ENCODE measurements at regions not wholly inside any gene's neighbourhood (a gene's known extent, or its start where the extent isn't known, plus 50 kb on each side); places are given as distances from the start of the nearest gene placed in this dataset.

GRCh38 chr3:24605511-24606028 lies 110.9 kb upstream of the THRB start:
- no peak overlapping the region for H3K4me3 ChIP-seq (ENCODE audit: low read depth, low read length)
- TF ChIP-seq, protein P1, sequence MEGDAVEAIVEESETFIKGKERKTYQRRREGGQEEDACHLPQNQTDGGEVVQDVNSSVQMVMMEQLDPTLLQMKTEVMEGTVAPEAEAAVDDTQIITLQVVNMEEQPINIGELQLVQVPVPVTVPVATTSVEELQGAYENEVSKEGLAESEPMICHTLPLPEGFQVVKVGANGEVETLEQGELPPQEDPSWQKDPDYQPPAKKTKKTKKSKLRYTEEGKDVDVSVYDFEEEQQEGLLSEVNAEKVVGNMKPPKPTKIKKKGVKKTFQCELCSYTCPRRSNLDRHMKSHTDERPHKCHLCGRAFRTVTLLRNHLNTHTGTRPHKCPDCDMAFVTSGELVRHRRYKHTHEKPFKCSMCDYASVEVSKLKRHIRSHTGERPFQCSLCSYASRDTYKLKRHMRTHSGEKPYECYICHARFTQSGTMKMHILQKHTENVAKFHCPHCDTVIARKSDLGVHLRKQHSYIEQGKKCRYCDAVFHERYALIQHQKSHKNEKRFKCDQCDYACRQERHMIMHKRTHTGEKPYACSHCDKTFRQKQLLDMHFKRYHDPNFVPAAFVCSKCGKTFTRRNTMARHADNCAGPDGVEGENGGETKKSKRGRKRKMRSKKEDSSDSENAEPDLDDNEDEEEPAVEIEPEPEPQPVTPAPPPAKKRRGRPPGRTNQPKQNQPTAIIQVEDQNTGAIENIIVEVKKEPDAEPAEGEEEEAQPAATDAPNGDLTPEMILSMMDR (IDR thresholded peaks at IDR 0.05; ENCODE audit: low read depth, low read length) = no peak
- in situ Hi-C loops (cut with HindIII; ENCODE audit: low sequenced_read_pairs) = no loop called here
- DNase-seq (ENCODE audit: low read depth, low spot score) = no peak

DNA sequence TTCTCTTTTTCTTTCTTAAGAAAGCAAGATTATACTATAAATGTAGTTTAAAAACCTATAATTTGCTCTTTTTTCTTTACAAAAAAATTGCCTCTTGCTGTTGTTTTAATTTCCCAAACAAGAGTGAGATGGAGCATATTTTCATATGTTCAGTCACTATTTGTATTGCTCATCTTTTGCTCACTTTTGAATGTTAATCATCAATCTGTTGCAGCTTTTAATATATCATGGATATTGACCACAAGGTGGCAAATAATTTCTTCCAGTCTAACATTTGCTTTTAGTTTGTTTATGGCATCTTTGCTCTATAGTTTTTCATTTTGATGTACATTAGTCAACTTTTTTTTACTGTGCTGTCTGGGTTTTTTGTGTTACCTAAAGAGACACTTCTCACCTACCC lies 112.6 kb upstream of the THRB start:
- TF ChIP-seq, protein P1 (IDR thresholded peaks at IDR 0.05; ENCODE audit: low read depth, low read length) = no peak
- in situ Hi-C loops (cut with HindIII; ENCODE audit: low sequenced_read_pairs) = no loop called here
- no peak for DNase-seq (ENCODE audit: low read depth, low spot score)
- no peak overlapping the region for H3K4me3 ChIP-seq (ENCODE audit: low read depth, low read length)

DNA sequence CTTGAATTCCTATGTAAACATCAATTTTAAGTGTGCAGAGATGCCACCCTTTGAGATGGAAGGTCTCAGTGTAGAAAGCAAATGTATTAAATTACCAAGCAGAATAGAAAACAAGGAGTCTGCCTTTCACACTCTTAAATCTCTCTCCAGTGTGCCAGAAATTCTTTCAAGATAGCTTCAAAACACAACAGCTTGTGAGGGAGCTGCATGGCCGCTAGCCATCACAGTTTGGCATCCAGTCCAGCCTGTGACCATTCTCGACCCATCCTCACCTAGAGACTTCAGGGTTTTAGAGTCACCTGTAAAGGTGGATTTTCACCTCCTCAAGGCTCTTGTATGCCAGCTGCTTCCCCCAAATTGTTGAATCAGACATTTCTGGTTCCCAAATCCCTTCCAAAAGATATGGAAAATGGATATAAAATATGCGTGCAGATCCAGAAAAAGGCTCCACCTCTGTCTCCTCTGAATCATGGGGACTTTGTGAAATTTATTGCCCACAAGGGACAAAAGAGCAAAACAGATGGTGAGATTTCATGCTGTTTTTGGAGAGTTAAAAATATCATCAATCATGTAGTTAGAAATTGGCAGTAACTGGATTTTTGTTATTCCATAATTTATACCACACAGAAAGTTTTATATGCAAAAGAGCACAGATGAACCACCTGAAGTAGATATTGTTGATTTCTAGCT lies 114.2 kb upstream of the THRB start:
- in situ Hi-C loops (cut with HindIII; ENCODE audit: low sequenced_read_pairs) = no loop called here
- DNase-seq (ENCODE audit: low read depth, low spot score) = no peak
- TF ChIP-seq, protein P1 (IDR thresholded peaks at IDR 0.05; ENCODE audit: low read depth, low read length) = no peak
- H3K4me3 ChIP-seq (ENCODE audit: low read depth, low read length) = no peak overlapping the region

GRCh38 chr3:24614359-24614758 lies 119.7 kb upstream of the THRB start:
- H3K4me3 ChIP-seq (ENCODE audit: low read depth, low read length) = no peak overlapping the region
- TF ChIP-seq, protein P1 (IDR thresholded peaks at IDR 0.05; ENCODE audit: low read depth, low read length) = no peak
- DNase-seq (ENCODE audit: low read depth, low spot score) = no peak
- in situ Hi-C loops (cut with HindIII; ENCODE audit: low sequenced_read_pairs) = no loop called here

- TF ChIP-seq, protein P1 (IDR thresholded peaks at IDR 0.05; ENCODE audit: low read depth, low read length) = no peak
- no peak for DNase-seq (ENCODE audit: low read depth, low spot score)
- no peak overlapping the region for H3K4me3 ChIP-seq (ENCODE audit: low read depth, low read length)
- in situ Hi-C loops (cut with HindIII; ENCODE audit: low sequenced_read_pairs) = no loop called here
Observed at GRCh38 chr3:24615177-24615576, 120.5 kb upstream of the THRB start.

- in situ Hi-C loops (cut with HindIII; ENCODE audit: low sequenced_read_pairs) = no loop called here
- TF ChIP-seq, protein P1 (IDR thresholded peaks at IDR 0.05; ENCODE audit: low read depth, low read length) = no peak
- no peak for DNase-seq (ENCODE audit: low read depth, low spot score)
- H3K4me3 ChIP-seq (ENCODE audit: low read depth, low read length) = no peak overlapping the region
Observed at GRCh38 chr3:24616110-24616829, 121.6 kb upstream of the THRB start.

All from astrocyte of the spinal cord (primary cell).